GM18505 (cell line): ENCODE measurements at regions not wholly inside any gene's neighbourhood (a gene's known extent, or its start where the extent isn't known, plus 50 kb on each side); places are given as distances from the start of the nearest gene placed in this dataset.

Experiments
- ATAC-seq: cut with Tn5 transposase; IDR thresholded peaks from one replicate; pipeline ENCODE4 v1.9.1; 2021; ENCODE audit not compliant: unreplicated experiment
- POLR2A ChIP-seq: IDR thresholded peaks from 4 replicates; pipeline ENCODE4 v1.6.1; 2011; ENCODE audit warnings: borderline replicate concordance; ENCODE audit not compliant: insufficient read depth, insufficient read length; ENCODE audit errors: extremely low read depth

DNA sequence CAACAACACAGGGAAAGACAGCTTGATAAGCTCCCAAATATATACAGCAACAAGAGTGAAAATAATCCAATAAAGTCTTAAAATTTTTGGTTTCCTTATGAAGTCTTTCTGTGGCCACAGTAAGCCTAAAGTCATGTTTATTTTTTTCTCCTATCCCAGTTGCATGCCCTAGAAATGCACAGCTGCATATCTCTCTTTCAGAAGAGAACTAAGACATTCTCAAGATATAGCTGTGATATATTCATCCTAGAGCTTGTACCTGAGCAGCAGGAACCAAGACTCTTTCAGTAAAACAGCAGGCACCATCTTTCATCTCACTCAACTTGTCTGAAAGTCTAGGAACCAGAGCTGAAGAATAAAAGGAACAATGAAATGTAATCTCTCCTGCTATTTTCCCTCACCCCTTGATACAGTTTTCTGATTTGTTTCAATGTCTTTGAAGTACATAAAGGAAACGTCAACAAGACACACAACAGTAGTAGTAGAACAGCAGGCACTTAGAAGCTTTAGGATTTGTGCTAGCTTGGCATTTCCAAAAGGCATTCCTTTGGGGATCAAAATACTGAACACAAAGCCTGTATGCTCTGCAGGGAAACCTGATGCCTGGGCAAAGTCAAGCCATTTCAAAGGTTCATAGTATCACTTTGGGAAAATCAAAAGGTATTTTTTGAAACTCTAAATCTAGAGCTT is 536.8 kb downstream of the PYDC2 start:
- ATAC-seq, result no peak
- TF ChIP-seq POLR2A, result no peak

DNA sequence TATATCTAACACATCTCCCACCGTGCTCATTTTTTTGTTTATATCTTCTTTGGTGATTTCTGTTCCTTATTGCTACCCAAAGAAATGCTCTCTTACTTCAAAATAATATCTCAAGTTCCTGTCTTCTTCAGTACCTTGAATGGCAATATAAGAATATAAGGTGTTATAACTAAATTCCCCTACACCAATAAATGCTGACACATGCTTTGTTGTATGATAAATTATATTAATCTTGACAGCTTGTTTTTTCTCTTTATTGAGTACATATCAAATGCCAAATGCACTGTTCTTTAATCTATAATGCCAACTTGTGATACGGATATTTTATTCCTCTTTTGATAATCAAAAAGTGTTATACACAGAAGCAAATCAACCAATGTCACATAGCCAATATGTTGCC is 540.3 kb downstream of the PYDC2 start:
- no peak for ATAC-seq
- no peak for TF ChIP-seq POLR2A

DNA sequence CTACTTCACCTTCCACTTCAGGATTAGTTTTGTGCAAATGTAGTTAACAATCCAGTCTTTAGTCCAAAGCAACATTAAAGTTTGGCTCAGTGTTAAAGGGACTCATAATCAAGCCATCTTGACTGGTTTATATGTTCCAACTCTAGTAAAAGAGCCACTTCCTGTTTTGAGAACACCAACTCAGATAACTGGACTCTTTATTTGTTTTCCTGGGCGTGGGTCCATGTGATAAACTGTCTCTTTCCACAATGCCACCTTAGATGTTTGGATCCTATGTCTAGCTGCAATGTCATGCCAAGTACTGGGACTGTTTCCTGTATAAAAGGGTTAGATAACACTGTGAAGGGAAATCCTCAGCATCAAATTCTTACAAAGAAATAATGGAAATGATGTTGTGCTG is 545.0 kb downstream of the PYDC2 start:
- no peak for TF ChIP-seq POLR2A
- ATAC-seq, result no peak

DNA sequence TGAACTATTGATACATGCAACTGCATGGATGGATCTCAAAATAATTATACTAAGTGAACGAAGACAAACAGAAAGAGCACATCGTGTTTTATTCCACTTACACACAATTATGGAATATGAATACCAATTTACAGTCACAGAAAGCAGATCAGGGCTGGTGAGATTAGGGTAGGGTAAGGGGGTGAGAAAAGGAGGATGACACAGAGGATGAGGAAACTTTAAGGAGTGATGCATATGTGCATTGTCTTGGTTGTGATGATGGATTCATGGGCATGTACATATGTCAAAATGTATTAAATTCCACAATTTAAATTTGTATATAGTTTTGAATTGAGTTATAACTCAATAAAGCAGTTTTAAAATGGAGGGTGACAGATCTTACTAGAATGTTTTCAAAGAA is 548.9 kb downstream of the PYDC2 start:
- no peak for TF ChIP-seq POLR2A
- ATAC-seq, result no peak

DNA sequence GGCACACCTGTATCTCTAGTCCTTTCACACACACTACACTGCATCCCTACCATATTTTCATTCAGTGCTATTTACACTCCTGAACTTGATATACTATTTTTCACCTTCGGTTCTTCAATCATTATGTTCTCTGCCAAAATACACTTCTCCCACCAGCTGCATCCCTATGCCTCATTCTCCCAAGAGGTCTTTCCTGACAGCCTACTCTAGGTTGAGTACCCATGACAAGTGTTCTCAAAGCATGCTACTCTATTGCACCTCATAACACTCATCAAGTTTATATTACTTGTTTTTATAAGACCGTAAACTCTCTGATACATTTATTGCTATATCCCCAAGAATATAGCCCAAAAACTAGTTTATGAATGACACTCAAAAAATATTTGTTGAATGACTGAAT is 549.5 kb downstream of the PYDC2 start:
- no peak for ATAC-seq
- TF ChIP-seq POLR2A, result no peak

DNA sequence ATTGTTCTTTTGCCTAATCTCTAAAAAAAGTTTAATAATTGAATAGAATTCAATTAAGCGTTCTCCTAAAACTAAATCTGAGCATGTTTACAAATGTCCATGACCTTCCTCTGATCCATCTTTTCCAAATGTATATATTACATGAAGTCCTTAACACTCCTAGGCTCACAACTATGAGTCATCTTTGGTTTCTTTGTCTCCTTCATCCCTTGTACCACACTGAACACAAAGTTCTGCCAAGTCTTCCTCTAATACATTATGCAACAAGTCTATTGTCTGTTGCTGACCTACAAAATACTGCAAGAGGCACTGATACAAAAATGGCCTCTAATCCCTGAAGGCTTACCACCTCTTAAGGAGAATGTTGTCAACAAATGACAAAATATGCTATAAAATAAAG is 550.2 kb downstream of the PYDC2 start:
- no peak for TF ChIP-seq POLR2A
- ATAC-seq, result no peak

DNA sequence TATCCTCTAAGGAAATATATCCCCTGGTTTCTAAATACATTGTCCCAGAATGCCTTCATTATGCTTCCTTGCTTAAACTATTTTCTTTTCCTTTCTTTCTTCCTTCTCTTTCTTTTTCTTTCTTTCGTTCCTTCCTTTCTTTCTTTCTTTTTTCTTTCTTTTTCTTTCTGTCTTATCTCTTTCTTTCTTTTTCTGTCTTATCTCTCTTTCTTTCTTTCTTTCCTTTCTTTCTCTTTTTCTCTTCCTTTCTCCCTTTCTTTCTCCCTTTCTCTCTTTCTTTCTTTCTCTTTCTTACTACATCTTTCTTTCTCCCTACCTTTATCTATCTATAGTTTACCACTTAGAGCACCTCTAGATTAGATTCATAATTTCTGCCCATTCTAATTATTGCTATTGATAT is 552.1 kb downstream of the PYDC2 start:
- ATAC-seq, result no peak
- no peak for TF ChIP-seq POLR2A

DNA sequence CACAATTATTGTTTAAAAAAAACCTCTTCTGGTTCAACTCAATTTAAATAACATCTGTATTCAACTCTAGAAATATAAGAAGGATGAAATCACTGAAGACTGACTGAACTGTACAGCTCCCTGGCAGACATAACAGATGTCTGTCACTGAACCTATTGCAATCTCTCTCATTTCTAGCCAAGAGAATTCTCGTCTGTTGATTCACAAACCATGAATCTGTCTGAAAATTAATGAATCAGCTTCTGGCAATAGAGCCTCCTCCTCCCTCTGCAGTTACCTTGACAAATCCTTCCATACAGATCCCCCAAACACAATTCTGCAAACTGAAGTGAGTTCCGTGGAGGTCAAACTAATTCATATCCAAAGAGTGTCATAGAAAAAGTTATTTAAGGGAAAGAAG is 561.4 kb downstream of the PYDC2 start:
- ATAC-seq, result no peak
- TF ChIP-seq POLR2A, result no peak

DNA sequence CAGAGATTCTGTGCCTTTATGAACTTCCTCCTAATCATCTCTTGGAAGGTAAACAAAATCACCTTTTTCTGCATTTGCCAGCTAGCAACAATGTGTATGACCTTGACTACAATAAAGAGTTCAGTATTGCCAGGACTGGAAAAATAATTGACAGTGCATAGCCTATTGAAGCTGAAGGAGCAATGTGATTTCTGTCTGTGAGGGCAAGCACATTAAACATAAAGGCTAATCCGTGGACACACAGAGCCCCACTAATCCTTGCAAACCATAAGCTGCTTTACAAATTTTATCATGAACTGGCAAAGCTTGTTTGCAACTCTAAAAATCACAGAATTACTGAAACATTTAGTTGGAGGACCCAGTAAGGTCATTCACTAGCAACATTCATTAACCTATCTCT is 563.8 kb downstream of the PYDC2 start:
- no peak for ATAC-seq
- TF ChIP-seq POLR2A, result no peak

DNA sequence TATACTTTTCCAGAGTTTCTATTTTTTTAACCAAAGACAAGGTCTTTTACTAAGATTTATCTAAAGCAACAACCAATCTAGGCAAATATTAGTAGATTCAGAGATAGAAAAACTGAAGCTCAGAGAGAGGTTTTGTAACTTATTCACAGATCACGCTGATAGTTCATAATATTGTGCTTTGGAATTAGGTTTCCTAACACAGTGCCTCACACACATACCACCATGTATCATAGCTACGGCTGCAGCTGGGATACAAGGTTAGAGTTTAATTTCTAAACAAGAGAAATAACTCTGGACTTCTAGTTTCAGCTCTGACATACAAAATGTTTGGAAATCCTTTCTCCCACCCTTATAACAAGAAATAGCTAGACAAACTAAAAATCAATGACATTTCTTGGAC is 565.7 kb downstream of the PYDC2 start:
- ATAC-seq, result no peak

DNA sequence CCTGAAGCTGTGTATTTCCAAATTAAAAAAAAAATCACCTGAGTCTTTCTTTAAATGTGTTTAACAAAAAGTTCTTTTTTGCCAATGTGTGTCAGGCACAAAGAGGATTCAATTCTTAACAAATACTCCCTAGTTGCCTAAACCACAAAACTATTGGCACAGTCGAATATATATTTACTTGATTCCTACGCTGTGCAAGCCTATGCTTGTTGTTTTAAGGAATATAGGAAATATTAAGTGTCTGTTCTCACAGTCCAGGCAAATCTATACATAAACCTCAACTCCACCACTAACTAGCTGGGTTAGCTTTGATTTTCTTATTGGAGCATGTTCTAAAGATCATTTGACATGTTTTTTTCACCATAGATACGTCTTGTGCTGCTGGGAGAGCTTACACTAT is 571.0 kb downstream of the PYDC2 start:
- TF ChIP-seq POLR2A, result no peak
- no peak for ATAC-seq

More for the DNA sequence above, 565.7 kb downstream of the PYDC2 start:
- no peak for TF ChIP-seq POLR2A

DNA sequence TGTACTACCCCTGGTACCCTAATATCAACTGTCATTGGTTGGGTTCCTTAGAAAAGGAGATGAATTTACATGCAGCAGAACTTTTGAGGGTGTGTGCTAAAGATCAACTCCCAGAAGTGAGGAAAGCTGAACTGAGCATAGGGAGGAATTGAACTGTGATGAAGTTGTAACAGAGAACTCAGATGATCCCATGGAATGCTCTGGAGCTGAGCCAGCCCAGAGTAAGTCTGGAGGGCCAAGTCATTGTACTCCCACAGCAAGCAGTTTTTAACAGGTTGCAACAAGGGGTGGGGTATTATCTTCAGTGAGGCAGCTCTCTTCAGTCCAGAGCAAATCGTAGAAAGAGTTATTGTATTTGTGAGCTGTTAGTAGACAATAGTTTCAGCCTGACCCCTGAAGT is 572.3 kb downstream of the PYDC2 start:
- no peak for TF ChIP-seq POLR2A
- no peak for ATAC-seq

DNA sequence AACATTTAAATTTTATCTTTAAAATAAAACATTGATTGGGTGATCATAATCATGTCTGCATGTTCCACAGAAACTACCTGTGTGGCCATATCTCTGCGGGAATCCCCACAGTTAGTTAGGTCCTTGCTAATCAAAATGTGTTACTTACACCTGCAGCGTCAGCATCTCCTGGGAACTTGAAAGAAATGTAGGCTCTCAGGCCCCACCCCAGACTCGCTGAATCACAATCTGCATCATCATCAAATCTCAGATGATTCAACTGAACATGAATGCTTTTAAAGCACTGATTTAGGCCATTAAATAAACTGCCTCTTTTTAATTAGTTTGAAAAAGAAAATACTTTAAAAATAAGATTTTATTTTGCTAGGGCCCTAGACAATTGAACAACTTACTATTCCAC is 577.8 kb downstream of the PYDC2 start:
- no peak for ATAC-seq
- no peak for TF ChIP-seq POLR2A

DNA sequence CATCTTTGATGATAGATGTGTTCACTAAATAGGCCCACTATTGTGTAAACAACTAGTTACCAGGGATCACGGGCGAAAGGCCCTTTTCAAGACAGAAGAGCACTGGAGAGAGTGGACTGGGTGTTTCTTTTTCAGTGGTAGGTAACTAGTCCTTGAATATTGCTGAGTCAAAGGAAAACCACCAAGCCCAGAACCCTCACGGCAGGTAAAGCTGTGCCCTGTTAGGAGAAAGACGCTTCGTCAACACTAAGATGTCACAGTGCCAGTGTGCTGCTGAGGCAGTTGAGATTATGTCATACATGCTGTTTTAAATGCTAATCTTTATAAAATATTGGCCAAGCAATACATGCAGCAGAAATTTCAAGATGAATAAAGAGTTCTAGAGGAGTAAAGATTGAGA is 578.6 kb downstream of the PYDC2 start:
- no peak for TF ChIP-seq POLR2A

More for the DNA sequence above, 578.6 kb downstream of the PYDC2 start:
- ATAC-seq, result no peak
